Psoas muscle (tissue), 7 donors: ENCODE measurements at regions not wholly inside any gene's neighbourhood (a gene's known extent, or its start where the extent isn't known, plus 50 kb on each side); places are given as distances from the start of the nearest gene placed in this dataset.

Experiments
- ATAC-seq, 4 donors: fragments of 200-7000 bp; cut with Tn5 transposase; one replicate each; pipeline ENCODE4 v1.9.1; 2020; ENCODE audit warnings: moderate library complexity in 3 of 4, mild to moderate bottlenecking in 2 of 4
- DNase-seq, 2 donors: peaks; one replicate each; pipeline ENCODE4 v3.0.0-alpha.2; 2020
- H3K27ac ChIP-seq: fragments of 200-600 bp; one replicate; pipeline ENCODE4 v1.8.0; 2022
- H3K27me3 ChIP-seq, 3 donors: fragments of 200-600 bp in 1 of 3; one replicate each; pipeline versions ENCODE4 v1.6.1 to v1.8.0; 2013 to 2022; ENCODE audit warnings: low read length in 2 of 3, mild to moderate bottlenecking in 2 of 3, moderate library complexity in 1 of 3; ENCODE audit not compliant: insufficient read depth in 3 of 3
- H3K36me3 ChIP-seq, 2 donors: fragments of 200-600 bp in 1 of 2; one replicate each; pipeline versions ENCODE4 v1.6.1 to v1.8.0; 2013 to 2022; ENCODE audit warnings: low read depth in 1 of 2, mild to moderate bottlenecking in 1 of 2, moderate library complexity in 1 of 2; ENCODE audit not compliant: insufficient read depth in 1 of 2
- H3K4me1 ChIP-seq: fragments of 200-600 bp; one replicate; pipeline ENCODE4 v1.8.0; 2022
- H3K4me3 ChIP-seq: fragments of 200-600 bp; one replicate; pipeline ENCODE4 v1.8.0; 2022; ENCODE audit warnings: mild to moderate bottlenecking
- H3K9me3 ChIP-seq: fragments of 200-600 bp; one replicate; pipeline ENCODE4 v1.8.0; 2022
- CTCF ChIP-seq: fragments of 200-600 bp; IDR thresholded peaks from one replicate; pipeline ENCODE4 v1.8.0; 2022; ENCODE audit warnings: antibody characterized with exemption
- WGBS, 3 donors: extraction: QIAGEN DNeasy Blood & Tissue Kit; methylation state at CpG; one replicate each; pipeline versions ENCODE4 v1.1.6 to v1.1.7; 2013; 5-methylcytosine and 5-hydroxymethylcytosine counted together
- intact Hi-C, 2 donors: fragments of 100-400 bp; cut with DNase I; formaldehyde crosslinking; loops; one replicate each; pipeline versions ENCODE4 v1.11.0 to v1.14.2; 2022
- donor health status: healthy with polysubstance abuse.
- donor health status: DM: no; HTN: no; CAD: no; lungs with moderate emphysema.
- donor health status: Bipolar disorder and iron deficiency.
- donor health status: healthy.
- donor health status: DM: yes; HTN: yes; CAD: no.
- donor health status: DM: no; HTN: no; CAD: no.
- donor health status: DM: yes; HTN: yes; CAD: no.

- Histone ChIP-seq H3K9me3 (no peaks in the 10 kb centered on the region), H3K4me1 (no peaks in the 10 kb centered on the region), H3K36me3 (no peaks in the 10 kb centered on the region), H3K4me3 (no peak overlapping the region), H3K27me3 (no peaks in the 10 kb centered on the region), H3K27ac (no peak overlapping the region)
- intact Hi-C loops = no loop called here
- no peak for DNase-seq
- TF ChIP-seq CTCF = no peak
- ATAC-seq = no peak
These were observed 222.4 kb upstream of the CNR1 start for GRCh38 chr6:88388589-88388988.

GRCh38 chr6:88386167-88386566 lies 220.0 kb upstream of the CNR1 start:
- no peaks in the 10 kb centered on the region for H3K9me3 ChIP-seq
- no peak overlapping the region for H3K4me3 ChIP-seq
- intact Hi-C loops = no loop called here
- no peaks in the 10 kb centered on the region for H3K27me3 ChIP-seq
- TF ChIP-seq CTCF = no peak
- H3K4me1 ChIP-seq = no peaks in the 10 kb centered on the region
- ATAC-seq = no peak
- DNase-seq = no peak
- H3K27ac ChIP-seq = no peak overlapping the region
- H3K36me3 ChIP-seq = no peaks in the 10 kb centered on the region

GRCh38 chr6:88383183-88383582 lies 217.0 kb upstream of the CNR1 start:
- no peak for DNase-seq
- H3K9me3 ChIP-seq = no peaks in the 10 kb centered on the region
- no peaks in the 10 kb centered on the region for H3K4me1 ChIP-seq
- WGBS, 3 donors = 92 to 97% (median 95%) methylated on average over 2 of the region's 2 CpGs
- no peaks in the 10 kb centered on the region for H3K27me3 ChIP-seq
- H3K27ac ChIP-seq = no peak overlapping the region
- ATAC-seq = no peak
- no peak for TF ChIP-seq CTCF
- intact Hi-C loops = no loop called here
- H3K36me3 ChIP-seq = no peaks in the 10 kb centered on the region
- no peak overlapping the region for H3K4me3 ChIP-seq

- intact Hi-C loops = no loop called here
- no peaks in the 10 kb centered on the region for H3K36me3 ChIP-seq
- H3K4me3 ChIP-seq = no peak overlapping the region
- H3K27ac ChIP-seq = no peak overlapping the region
- no peaks in the 10 kb centered on the region for H3K4me1 ChIP-seq
- H3K27me3 ChIP-seq = peaks cover 0 to 4% (median 0%) of the 10 kb centered on the region in 3 donors
- ATAC-seq = no peak
- no peaks in the 10 kb centered on the region for H3K9me3 ChIP-seq
- no peak for DNase-seq
- no peak for TF ChIP-seq CTCF
These were observed 215.1 kb upstream of the CNR1 start for GRCh38 chr6:88381289-88381642.

- Histone ChIP-seq H3K4me1 (no peaks in the 10 kb centered on the region), H3K27me3 (peaks cover 0 to 4% (median 0%) of the 10 kb centered on the region in 3 donors), H3K27ac (no peak overlapping the region), H3K4me3 (no peak overlapping the region), H3K9me3 (no peaks in the 10 kb centered on the region), H3K36me3 (no peaks in the 10 kb centered on the region)
- intact Hi-C loops = no loop called here
- DNase-seq = no peak
- 31 to 47% (median 32%) methylated on average over 4 of the region's 4 CpGs for WGBS, 3 donors
- ATAC-seq = no peak
- TF ChIP-seq CTCF = no peak
These were observed 214.6 kb upstream of the CNR1 start for GRCh38 chr6:88380618-88381288.
